ENCODE measurements at regions not wholly inside any gene's neighbourhood (a gene's known extent, or its start where the extent isn't known, plus 50 kb on each side); places are given as distances from the start of the nearest gene placed in this dataset.
"Not testable (repeated sequence)": the region's sequence is repeated elsewhere in the genome, so short reads cannot be mapped to it uniquely, and the experiment has no call there.

- no peak for DNase-seq
Measured at GRCh38 chr2:34785206-34785785, 1186.2 kb upstream of the FAM98A start.

DNA sequence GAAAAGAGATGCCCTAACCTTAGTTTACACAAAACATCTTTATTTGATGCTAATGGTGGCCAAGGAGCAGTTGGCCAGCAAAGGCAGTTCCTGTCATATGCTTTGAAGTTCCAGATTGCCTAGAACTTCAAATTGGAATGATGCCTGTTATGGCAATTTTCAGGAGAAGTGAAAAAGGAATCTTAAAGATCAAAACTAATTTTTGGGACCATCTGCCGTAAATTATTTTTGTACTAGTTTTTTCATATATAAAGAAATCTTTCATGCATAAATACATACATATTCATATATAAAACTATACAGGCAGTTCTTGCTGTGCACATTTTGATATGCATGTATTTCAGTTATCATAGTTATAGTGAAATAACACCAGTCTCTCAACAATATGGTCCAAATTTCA, 1185.6 kb upstream of the FAM98A start:
- no peak for DNase-seq

GRCh38 chr2:34750742-34751141, 1151.6 kb upstream of the FAM98A start:
- not testable (repeated sequence) for DNase-seq

- DNase-seq, result no peak
Measured at GRCh38 chr2:34747643-34748042, 1148.5 kb upstream of the FAM98A start.

- no peak for DNase-seq
Measured at GRCh38 chr2:34738691-34739090, 1139.6 kb upstream of the FAM98A start.

- no peak for DNase-seq
Measured at GRCh38 chr2:34737146-34737545, 1138.0 kb upstream of the FAM98A start.

DNA sequence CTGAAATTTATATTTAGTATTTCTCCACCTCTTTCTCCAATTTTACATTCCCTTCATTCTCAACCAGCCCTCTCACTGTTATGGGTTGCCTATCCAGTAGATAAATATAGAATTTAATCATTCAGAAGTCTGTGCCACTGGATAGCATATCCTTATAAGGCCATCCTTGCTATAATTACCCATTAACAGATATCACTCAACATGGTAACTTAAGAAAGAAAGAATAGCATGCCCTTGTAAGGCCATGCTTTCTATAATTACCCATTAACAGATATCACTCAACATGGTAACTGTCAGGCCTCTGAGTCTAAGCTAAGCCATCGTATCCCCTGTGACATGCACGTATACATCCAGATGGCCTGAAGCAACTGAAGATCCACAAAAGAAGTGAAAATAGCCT, 1137.4 kb upstream of the FAM98A start:
- DNase-seq, result no peak

DNA sequence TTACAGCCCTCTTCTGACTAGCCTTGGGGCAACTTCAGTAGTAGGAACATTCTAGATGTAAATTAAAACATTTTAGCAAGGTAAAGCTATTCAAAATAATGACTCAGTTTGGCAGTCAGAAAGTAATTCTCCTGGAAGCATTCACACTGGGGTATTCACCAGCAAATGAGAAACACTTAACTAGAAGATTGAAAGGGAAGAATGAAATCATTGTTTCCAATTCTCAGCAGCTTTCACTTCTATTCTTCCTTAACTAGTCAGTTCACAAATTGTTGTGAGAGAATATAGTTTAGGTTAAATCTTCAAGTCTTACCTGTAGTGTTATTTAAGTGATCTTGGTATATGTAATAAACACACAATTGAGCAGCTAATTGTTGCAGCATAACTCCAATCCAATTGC, 1135.6 kb upstream of the FAM98A start:
- no peak for DNase-seq

- no peak for DNase-seq
Measured at GRCh38 chr2:34734042-34734441, 1134.9 kb upstream of the FAM98A start.

DNA sequence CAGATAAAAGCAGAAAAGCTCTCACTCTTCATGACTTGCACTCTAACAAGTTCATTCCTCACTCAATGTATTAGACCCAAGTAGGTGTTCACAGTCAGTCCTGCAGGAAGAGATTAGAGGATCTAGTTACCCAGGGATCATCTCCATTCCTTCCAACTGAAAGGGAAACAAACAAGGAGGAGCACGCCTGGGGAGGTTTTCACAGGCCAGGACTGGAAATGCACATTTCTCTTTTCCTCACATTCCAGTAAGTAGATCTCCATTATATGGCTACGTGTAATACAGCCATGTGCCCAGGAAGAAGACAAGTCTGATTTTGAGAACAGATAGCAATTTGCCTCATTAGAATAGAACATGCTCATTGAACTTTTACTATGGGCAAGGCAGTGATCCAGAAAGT, 1132.2 kb upstream of the FAM98A start:
- no peak for DNase-seq

DNA sequence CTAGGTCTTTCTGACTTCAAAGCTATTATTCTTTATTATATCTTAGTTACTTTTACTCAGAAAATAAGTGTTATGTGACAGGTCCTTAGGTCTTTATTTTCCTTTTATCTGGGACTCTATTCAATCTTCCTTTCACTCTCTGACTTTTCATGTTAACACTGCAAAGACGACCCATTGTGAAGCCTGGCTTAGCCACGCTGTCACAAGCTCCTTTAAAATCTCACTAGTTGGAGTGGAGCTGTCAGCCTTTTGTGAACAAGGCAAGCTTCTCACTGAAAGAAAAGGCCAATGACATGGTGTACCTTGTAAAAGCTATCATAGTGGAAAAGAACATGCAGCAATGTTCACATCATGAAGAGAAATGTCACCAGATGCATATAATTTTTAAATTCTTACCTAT, 1130.7 kb upstream of the FAM98A start:
- DNase-seq, result no peak

DNA sequence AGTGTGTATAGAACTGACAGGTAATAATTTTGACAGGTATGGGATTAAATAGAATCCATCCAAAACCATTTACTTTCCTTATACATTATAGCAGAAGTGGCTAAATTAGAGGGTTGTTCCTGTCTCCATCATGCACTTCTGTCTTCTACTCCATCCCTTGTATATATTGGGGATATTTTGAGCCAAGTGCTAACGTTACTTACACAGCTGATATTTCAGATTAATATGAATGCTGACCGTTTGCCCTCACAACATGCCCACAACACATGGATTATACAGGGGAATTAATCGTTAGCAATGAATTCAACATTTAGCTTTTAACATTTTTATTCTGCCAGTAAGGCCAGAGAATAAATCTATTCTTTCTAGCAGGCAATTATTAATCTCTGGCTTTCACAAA, 1125.0 kb upstream of the FAM98A start:
- DNase-seq, result no peak

- no peak for DNase-seq
Measured at GRCh38 chr2:34723683-34724082, 1124.6 kb upstream of the FAM98A start.

DNA sequence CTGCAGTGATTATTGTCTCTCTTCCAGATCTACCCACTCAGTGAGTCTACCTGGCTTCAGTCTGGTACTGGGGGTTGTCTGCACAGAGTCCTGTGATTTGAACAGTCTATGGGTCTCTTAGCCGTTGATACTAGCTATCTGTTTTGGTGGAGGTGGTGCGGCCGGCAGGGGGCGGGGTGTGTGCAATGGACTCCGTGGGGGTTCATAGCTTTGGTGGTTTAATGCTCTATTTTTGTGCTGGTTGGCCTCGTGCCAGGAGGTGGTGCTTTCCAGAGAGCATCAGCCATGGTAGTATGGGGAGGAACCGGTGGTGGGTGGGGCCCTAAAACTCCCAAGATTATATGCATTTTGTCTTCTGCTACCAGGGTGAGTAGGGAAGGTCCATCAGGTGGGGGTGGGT, 1120.1 kb upstream of the FAM98A start:
- DNase-seq, result no peak

DNA sequence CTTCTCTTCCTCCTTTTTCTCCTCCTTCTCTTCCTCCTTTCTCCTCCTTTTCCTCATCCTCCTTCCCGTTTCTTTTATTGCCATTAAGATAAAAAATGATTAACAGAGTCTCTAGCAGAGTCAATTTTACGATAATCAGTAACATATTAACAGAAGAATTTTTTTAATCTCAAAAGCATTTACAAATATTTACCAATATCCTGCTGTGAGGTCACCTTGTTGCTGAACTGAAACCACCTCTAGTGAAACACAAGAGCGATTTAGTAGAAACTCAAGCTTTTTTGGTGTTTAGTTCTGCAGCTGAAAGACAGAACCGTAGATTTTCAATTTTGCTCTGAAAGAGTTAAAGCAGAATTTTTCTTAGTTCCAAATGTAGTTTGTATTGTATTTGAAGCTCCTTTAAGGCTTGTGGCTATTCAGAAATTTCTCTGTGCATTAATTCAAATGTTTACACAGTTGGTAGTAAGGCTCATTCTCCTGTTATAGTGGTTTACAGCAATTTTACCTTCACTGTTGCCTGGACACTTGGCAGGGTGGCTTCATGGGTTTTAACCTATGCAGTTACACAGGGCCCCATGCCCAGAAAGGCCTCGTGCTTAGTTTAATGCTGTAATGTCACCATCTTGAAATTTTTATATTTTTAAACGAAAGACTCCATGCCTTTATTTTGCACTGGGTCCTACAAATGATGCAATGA, 1106.6 kb upstream of the FAM98A start:
- DNase-seq, result no peak

DNA sequence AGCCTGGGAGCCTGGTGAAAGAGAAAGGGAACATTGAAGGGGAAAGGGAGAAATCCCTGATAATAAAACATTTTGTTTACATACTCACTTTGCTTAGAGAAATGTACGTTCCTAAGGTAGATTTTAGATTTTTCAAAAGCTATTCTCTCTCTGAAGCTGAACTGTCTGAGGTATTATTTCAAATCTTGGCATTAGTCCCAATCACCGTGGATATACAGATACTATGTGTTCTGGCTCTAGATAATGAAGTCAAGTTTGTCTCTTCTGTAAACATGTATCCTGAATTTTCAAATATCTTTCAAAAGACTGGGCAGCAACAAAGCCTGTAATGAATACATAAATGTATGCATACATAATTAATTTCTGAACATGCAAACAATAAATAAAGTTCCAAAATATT, 1104.2 kb upstream of the FAM98A start:
- no peak for DNase-seq

DNA sequence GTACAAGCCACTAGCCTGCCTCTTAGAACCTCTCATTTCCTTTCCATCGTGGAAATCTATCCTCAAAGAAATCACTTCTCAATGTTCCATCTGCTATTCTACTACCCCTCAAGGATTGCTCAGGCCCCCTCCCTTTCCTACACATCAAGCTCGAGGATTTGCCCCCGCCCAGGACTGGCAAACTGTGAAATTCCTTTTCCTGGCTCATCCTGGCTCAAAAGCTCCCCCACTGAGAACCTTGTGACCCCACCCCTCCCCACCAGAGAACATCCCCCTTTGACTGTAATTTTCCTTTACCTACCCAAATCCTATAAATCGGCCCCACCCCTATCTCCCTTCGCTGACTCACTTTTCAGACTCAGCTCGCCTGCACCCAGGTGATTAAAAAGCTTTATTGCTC, 1103.3 kb upstream of the FAM98A start:
- not testable (repeated sequence) for DNase-seq

GRCh38 chr2:34677591-34677990, 1078.5 kb upstream of the FAM98A start:
- not testable (repeated sequence) for DNase-seq

DNA sequence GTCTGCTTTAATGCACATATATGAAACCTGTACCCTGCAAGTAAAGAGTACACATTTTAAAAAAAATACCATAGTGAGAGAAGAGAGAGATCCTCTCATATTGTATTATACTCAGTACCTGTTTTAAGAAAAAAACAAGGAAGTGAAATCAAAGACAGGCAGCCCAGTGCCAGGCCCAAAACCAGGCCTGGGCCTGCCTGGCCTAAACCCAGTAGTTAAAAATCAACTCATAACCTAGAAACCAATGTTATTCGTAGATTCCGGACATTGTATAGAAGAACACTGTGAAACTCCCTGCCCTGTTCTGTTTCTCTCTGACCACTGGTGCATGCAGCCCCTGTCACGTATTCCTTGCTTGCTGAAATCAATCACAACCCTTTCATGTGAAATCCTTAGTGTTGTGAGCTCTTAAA, 1078.0 kb upstream of the FAM98A start:
- not testable (repeated sequence) for DNase-seq

- DNase-seq, result no peak
Measured at GRCh38 chr2:34670482-34670881, 1071.4 kb upstream of the FAM98A start.

DNA sequence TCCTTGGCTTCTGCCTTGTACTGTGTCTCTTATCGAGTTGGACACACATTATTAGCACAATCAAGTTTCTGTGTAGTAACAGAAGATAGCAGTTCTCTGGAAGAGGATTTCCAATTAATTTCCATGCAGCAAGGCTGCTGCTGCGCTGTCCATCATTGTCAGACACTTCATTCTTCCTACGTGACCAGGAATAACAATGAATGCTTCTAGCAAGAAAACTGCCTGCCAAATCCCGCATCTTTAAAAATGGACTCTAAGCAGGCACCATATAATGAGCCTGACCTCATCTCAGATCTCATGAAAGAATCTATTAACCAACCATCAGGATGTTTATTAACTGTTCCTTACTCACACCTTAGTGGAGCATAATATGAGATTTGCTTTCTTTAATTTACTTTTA, 1067.7 kb upstream of the FAM98A start:
- DNase-seq, result no peak

DNA sequence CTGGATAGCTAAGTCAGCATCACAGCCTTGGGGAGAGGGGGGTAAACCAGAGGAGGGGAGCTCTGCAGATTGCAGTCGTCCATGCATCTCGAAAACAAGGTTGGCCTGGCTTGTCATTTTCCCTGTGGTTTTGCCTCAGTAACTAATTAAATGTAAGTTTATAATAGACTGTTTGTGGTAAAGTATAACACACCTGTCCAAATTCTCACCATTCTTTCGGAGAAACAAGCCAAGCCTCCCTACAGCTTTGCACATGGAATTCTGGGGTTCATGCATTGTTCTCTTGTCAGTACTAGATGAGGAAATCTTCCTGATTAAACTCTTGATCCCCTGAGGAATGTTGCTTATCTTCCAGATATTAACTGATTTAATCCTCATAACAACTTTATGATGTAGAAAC, 1065.2 kb upstream of the FAM98A start:
- no peak for DNase-seq

GRCh38 chr2:34663314-34663713, 1064.2 kb upstream of the FAM98A start:
- no peak for DNase-seq

- no peak for DNase-seq
Measured at GRCh38 chr2:34660741-34661140, 1061.6 kb upstream of the FAM98A start.

DNA sequence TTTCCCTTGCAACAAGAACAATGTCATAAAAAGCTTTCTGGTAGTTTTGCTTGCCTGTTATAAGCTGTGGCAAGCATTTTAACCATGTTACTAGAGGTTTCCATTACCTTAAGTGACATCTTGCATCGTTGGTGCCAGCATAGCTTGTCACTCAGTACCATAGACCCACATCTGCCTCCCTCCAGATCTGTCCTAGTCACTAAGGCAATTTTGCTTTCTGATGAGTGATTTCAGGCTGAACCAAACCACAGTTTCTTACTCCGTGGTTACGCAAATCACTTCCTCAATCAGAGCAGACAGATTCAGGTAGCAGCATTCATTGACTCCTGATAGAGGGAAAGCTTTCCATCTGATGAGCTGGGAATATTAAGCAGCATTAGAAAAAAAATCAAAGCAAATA, 1057.5 kb upstream of the FAM98A start:
- DNase-seq, result no peak

All from NCI-H1092 treated with DMSO at 0.1 percent for 48 hours (cell line).